HFFc6 (cell line): ENCODE measurements at regions not wholly inside any gene's neighbourhood (a gene's known extent, or its start where the extent isn't known, plus 50 kb on each side); places are given as distances from the start of the nearest gene placed in this dataset.
"Not testable (repeated sequence)": the region's sequence is repeated elsewhere in the genome, so short reads cannot be mapped to it uniquely, and the experiment has no call there.

ENCODE experiments used
- DNase-seq: peaks from one replicate; pipeline ENCODE4 v3.0.0-alpha.2; 2018
- H3K27ac Mint-ChIP-seq: 2 replicates; pipeline ENCODE4 v1.8.0; 2020; ENCODE audit warnings: mild to moderate bottlenecking, mixed read lengths
- H3K27me3 Mint-ChIP-seq: 2 replicates; pipeline ENCODE4 v1.8.0; 2021; ENCODE audit warnings: mild to moderate bottlenecking, moderate library complexity, mixed read lengths; ENCODE audit not compliant: insufficient read depth
- H3K36me3 Mint-ChIP-seq: 2 replicates; pipeline ENCODE4 v1.8.0; 2021; ENCODE audit warnings: low read depth, mixed read lengths
- H3K4me1 Mint-ChIP-seq: 2 replicates; pipeline ENCODE4 v1.8.0; 2020; ENCODE audit warnings: low read depth, mixed read lengths
- H3K4me3 Mint-ChIP-seq: 2 replicates; pipeline ENCODE4 v1.8.0; 2020; ENCODE audit warnings: mild to moderate bottlenecking, moderate library complexity, mixed read lengths
- H3K9me3 Mint-ChIP-seq: 2 replicates; pipeline ENCODE4 v1.8.0; 2020; ENCODE audit warnings: mild to moderate bottlenecking, mixed read lengths
- TF ChIP-seq, protein P1 (sequence below): fragments of 200-600 bp; sonication (generic); IDR thresholded peaks from 2 replicates; pipeline ENCODE4 v1.5.0; 2021; ENCODE audit warnings: antibody characterized with exemption, mild to moderate bottlenecking

DNA sequence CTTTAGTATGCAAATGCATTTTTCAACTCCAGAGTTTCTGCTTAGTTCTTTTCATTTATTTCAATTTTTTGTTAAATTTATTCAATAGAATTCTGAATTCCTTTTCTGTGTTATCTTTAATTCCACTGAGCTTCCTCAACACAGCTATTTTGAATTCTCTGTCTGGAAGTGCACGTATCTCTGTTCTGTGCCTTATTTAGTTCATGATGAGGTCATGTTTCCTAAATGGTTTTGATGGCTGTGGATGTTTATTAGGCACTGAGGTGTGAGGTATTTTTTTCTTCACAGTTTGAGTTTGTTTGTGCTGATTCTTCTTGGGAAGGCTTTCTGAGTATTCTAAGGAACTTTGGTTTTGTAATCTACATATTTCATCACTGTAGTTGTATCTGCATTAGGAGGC lies 2042.8 kb upstream of the RAG2 start:
- H3K27me3 Mint-ChIP-seq = no peaks in the 10 kb centered on the region
- TF ChIP-seq, protein P1, sequence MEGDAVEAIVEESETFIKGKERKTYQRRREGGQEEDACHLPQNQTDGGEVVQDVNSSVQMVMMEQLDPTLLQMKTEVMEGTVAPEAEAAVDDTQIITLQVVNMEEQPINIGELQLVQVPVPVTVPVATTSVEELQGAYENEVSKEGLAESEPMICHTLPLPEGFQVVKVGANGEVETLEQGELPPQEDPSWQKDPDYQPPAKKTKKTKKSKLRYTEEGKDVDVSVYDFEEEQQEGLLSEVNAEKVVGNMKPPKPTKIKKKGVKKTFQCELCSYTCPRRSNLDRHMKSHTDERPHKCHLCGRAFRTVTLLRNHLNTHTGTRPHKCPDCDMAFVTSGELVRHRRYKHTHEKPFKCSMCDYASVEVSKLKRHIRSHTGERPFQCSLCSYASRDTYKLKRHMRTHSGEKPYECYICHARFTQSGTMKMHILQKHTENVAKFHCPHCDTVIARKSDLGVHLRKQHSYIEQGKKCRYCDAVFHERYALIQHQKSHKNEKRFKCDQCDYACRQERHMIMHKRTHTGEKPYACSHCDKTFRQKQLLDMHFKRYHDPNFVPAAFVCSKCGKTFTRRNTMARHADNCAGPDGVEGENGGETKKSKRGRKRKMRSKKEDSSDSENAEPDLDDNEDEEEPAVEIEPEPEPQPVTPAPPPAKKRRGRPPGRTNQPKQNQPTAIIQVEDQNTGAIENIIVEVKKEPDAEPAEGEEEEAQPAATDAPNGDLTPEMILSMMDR = no peak
- DNase-seq = no peak
- peaks cover 3% of the 10 kb centered on the region; the same call in 1 of the 2 replicates for H3K36me3 Mint-ChIP-seq
- H3K4me3 Mint-ChIP-seq = no peak overlapping the region
- H3K9me3 Mint-ChIP-seq = peaks cover 41% of the 10 kb centered on the region
- no peaks in the 10 kb centered on the region for H3K4me1 Mint-ChIP-seq
- no peak overlapping the region for H3K27ac Mint-ChIP-seq

DNA sequence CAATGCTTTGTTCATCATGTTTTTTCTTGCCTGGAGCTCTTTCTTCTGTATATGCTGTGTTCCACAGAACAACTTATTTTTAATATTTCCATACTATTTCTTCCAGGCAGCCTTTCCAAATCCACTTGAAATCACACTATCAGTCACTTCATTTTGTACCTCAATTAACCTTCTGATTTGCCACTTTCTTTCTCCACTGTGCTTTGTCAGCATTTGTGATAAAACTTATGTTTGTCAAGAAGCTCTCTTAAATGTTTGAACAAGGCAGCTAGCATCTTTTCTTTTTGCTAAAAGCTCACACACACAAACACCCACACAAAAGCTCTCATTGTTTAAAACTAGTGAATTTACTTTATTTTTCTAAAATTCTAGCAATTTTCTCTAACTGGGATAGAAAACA lies 2014.7 kb upstream of the RAG2 start:
- Mint-ChIP-seq H3K4me3 (no peak overlapping the region), H3K27me3 (no peaks in the 10 kb centered on the region), H3K9me3 (peaks cover 33% of the 10 kb centered on the region), H3K4me1 (no peaks in the 10 kb centered on the region), H3K36me3 (no peaks in the 10 kb centered on the region), H3K27ac (no peak overlapping the region)
- TF ChIP-seq, protein P1 = no peak
- DNase-seq = no peak

DNA sequence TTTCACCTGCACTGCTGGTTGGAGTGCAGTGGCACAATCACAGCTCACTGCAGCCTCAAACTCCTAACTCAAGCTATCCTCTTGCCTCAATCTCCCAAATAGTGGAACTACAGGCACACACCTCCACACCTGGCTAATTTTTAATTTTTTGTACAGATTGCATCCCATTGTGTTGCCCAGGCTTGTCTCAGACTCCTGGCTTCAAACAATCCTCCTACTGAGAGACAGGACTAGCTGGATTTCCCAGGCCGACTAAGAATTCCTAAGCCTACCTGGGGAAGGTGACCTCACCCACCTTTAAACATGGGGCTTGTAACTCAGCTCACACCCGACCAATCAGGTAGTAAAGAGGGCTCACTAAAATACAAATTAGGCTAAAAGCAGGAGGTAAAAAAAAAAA lies 2003.3 kb upstream of the RAG2 start:
- H3K9me3 Mint-ChIP-seq = peaks cover 46% of the 10 kb centered on the region
- not testable (repeated sequence) for H3K4me3 Mint-ChIP-seq, H3K27me3 Mint-ChIP-seq, H3K27ac Mint-ChIP-seq, H3K4me1 Mint-ChIP-seq, DNase-seq, H3K36me3 Mint-ChIP-seq

DNA sequence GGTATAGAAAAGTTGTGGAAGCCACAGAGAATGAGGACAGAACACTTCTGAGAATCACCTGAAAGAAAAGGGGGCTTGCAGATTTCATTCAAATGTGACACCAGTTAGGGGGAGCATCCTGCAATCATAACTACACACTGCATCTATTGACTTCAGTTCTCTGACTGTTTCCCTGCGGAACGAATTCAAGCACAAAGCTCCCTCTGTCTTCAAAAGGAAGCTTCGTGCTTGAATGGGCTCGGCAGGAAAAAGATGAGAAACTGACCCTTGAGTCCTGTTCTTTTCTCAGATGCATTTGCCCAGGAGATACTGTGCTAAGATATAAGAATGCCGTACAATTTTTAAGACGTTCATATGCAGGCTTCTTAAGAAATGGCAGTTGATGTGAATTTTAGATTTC lies 2000.4 kb upstream of the RAG2 start:
- Mint-ChIP-seq H3K4me1 (no peaks in the 10 kb centered on the region), H3K9me3 (peaks cover 32% of the 10 kb centered on the region), H3K36me3 (no peaks in the 10 kb centered on the region), H3K27me3 (no peaks in the 10 kb centered on the region; the same call in none of the 2 replicates), H3K27ac (no peak overlapping the region), H3K4me3 (no peak overlapping the region)
- no peak for DNase-seq
- TF ChIP-seq, protein P1 = no peak

DNA sequence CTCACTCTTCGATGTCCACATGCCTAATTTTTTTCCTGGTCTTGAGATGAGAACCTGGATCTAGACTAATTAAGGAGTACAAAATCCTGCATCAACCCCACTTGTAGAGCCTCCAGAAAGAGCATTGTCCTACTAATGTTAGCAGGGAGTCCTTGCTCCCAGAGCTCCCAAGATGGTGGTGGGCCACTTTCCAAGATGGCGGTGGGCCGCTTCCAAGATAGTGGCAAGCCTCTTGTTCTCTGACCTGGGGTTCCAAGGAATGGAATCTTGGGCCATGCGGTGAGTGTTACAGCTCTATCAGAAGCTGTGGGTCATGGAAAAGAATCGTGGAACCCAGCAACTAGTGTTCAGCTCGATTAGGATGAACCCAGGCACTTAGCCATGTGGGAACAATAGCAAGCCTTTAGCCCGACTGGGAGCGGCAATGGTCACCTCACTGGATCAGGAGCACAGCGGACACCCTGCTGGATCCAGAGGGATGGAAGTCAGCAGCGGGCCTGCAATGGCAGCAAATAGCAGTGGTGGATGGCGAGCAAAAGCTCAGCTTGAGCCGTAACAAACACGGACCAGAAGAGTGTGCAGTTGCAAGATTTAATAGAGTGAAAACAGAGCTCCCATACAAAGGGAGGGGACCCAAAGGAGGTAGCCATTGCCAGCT lies 1997.5 kb upstream of the RAG2 start:
- H3K4me3 Mint-ChIP-seq, H3K27ac Mint-ChIP-seq, H3K4me1 Mint-ChIP-seq, DNase-seq, H3K27me3 Mint-ChIP-seq, H3K36me3 Mint-ChIP-seq: not testable (repeated sequence)
- peaks cover 11% of the 10 kb centered on the region; the same call in 1 of the 2 replicates for H3K9me3 Mint-ChIP-seq

DNA sequence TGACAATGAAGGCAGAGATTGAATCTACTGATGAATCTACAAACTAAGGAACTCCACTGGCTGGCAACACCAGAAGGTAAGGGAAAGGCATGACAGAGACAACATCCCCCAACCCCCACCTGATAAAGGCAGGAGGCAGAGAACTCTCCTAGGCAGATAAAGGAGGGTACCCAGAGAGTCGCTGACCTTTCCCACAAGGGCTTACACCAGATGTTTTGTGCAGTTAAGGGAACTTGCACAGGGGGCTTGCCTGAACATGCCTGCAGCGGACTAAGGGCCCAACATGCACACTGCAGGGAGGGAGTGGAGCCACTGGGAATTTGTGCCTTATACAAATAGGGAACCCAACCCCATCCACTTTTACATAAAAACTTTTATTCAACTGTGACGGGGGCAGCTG lies 1996.9 kb upstream of the RAG2 start:
- Mint-ChIP-seq H3K27me3 (no peaks in the 10 kb centered on the region; the same call in 1 of the 2 replicates), H3K36me3 (no peaks in the 10 kb centered on the region), H3K4me3 (no peak overlapping the region), H3K9me3 (peaks cover 17% of the 10 kb centered on the region), H3K4me1 (no peaks in the 10 kb centered on the region), H3K27ac (no peak overlapping the region)
- TF ChIP-seq, protein P1 = no peak
- no peak for DNase-seq

DNA sequence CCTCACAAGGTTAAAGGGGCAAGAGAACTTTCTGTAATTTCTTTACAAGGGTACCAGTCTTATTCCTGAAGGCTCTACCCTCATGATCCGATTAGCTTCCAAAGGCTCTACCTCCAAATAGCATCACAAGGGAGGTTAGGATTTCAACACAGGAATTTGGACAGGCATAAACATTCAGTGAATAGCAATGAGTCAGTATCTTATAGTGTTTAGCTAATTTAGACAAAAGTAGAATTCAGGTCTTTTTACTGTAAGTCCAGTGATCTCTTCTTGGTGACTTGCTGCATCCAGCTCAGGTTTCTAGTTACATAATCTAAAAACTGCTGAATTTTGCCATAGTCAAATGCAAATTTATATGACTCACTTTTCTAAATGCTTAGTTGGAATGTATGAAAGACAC lies 1995.6 kb upstream of the RAG2 start:
- no peak overlapping the region for H3K27ac Mint-ChIP-seq

More for the DNA sequence above, 1995.6 kb upstream of the RAG2 start:
- H3K9me3 Mint-ChIP-seq = peaks cover 21% of the 10 kb centered on the region
- no peaks in the 10 kb centered on the region for H3K4me1 Mint-ChIP-seq
- no peak overlapping the region for H3K4me3 Mint-ChIP-seq
- H3K36me3 Mint-ChIP-seq = no peaks in the 10 kb centered on the region
- TF ChIP-seq, protein P1 = no peak
- no peak for DNase-seq
- H3K27me3 Mint-ChIP-seq = no peaks in the 10 kb centered on the region
